Common myeloid progenitor, CD34-positive (primary cell): ENCODE measurements at regions not wholly inside any gene's neighbourhood (a gene's known extent, or its start where the extent isn't known, plus 50 kb on each side); places are given as distances from the start of the nearest gene placed in this dataset.
A peak's percentile ranks its signal among the peaks of the same experiment; 100 is the strongest.

Experiments used
- CTCF ChIA-PET: fragments of 350-600 bp; sonication (Branson Sonifier 250); formaldehyde crosslinking; loops from one replicate; lab custom pipeline; 2021; ENCODE audit warnings: antibody characterized with exemption; lab: Charles Lee
- POLR2A ChIA-PET: fragments of 350-600 bp; sonication (Branson Sonifier 250); formaldehyde crosslinking; loops from one replicate; lab custom pipeline; 2021; ENCODE audit warnings: antibody characterized with exemption; lab: Charles Lee
- DNase-seq, 3 donors: peaks; one replicate each; pipeline versions ENCODE4 v3.0.0 to v3.0.0-alpha.2; 2013
- H3K27ac ChIP-seq, 2 experiments: 1 replicate in 1 of 2; 2 replicates in 1 of 2; pipeline ENCODE4 v1.7.0; 2013; ENCODE audit warnings: inconsistent platforms in 2 of 2, low read length in 2 of 2, mild to moderate bottlenecking in 2 of 2, low read depth in 1 of 2, moderate library complexity in 1 of 2; ENCODE audit not compliant: severe bottlenecking in 2 of 2, insufficient read depth in 1 of 2, poor library complexity in 1 of 2
- H3K27me3 ChIP-seq, 5 experiments: replicated peaks in 2 of 5; 1 replicate in 3 of 5; 2 replicates in 2 of 5; pipeline versions ENCODE4 v1.6.1 to v1.7.0; 2013; ENCODE audit warnings: low read length in 4 of 5, mild to moderate bottlenecking in 2 of 5, moderate library complexity in 2 of 5, inconsistent platforms in 1 of 5; ENCODE audit not compliant: insufficient read depth in 5 of 5, control insufficient read depth in 4 of 5
- H3K36me3 ChIP-seq, 4 experiments: 1 replicate in 2 of 4; 2 replicates in 2 of 4; pipeline versions ENCODE4 v1.6.1 to v1.7.0; 2013; ENCODE audit warnings: low read length in 3 of 4, control low read depth in 1 of 4, mild to moderate bottlenecking in 1 of 4; ENCODE audit not compliant: control insufficient read depth in 4 of 4, insufficient read depth in 4 of 4
- H3K4me1 ChIP-seq, 4 experiments: 1 replicate in 3 of 4; 2 replicates in 1 of 4; pipeline versions ENCODE4 v1.6.1 to v1.7.1; 2013; ENCODE audit warnings: low read length in 3 of 4, mild to moderate bottlenecking in 3 of 4, control low read depth in 1 of 4, inconsistent platforms in 1 of 4, moderate library complexity in 1 of 4; ENCODE audit not compliant: control insufficient read depth in 4 of 4, insufficient read depth in 4 of 4; ENCODE audit errors: control extremely low read depth in 1 of 4
- H3K4me3 ChIP-seq, 7 experiments: 1 replicate in 4 of 7; 2 replicates in 3 of 7; pipeline versions ENCODE4 v1.5.1 to v1.7.0; 2013; ENCODE audit warnings: mild to moderate bottlenecking in 7 of 7, low read length in 6 of 7, moderate library complexity in 6 of 7, inconsistent platforms in 2 of 7, low read depth in 2 of 7, control low read depth in 1 of 7; ENCODE audit not compliant: insufficient read depth in 4 of 7, control insufficient read depth in 1 of 7; ENCODE audit errors: extremely low read depth in 1 of 7
- H3K9me3 ChIP-seq, 5 experiments: 1 replicate in 4 of 5; 2 replicates in 1 of 5; pipeline versions ENCODE4 v1.6.1 to v1.7.1; 2013; ENCODE audit warnings: low read length in 4 of 5, mild to moderate bottlenecking in 2 of 5, inconsistent platforms in 1 of 5, low read depth in 1 of 5, moderate library complexity in 1 of 5; ENCODE audit not compliant: control insufficient read depth in 4 of 5, insufficient read depth in 2 of 5; ENCODE audit errors: control extremely low read depth in 1 of 5
- WGBS: methylation state at CpG from one replicate; pipeline ENCODE4 v1.1.5; 2013; ENCODE audit not compliant: insufficient coverage; 5-methylcytosine and 5-hydroxymethylcytosine counted together

GRCh38 chr10:3348564-3348963 lies 176.0 kb upstream of the PITRM1 start:
- Histone ChIP-seq H3K9me3 (peaks cover 0 to under 1% (median 0%) of the 10 kb centered on the region in 5 experiments), H3K27me3 (no peaks in the 10 kb centered on the region), H3K27ac (no peak overlapping the region), H3K4me1 (peaks cover 0 to 15% (median 12%) of the 10 kb centered on the region in 4 experiments), H3K36me3 (no peaks in the 10 kb centered on the region), H3K4me3 (no peak overlapping the region)
- POLR2A ChIA-PET: interaction anchor here (0.6 kb wide), 1 partner anchor 281 kb away, joined by 3 read pairs; no protein-coding TSS in a partner anchor
- no peak for DNase-seq
- WGBS: 92% methylated on average over 5 of the region's 6 CpGs
- CTCF ChIA-PET: no interaction called here

GRCh38 chr10:3347413-3348182 lies 175.0 kb upstream of the PITRM1 start:
- WGBS: 89% methylated on average over 12 of the region's 12 CpGs
- DNase-seq: no peak
- Histone ChIP-seq H3K27ac (no peak overlapping the region), H3K4me1 (peaks cover 0 to 11% (median 9%) of the 10 kb centered on the region in 4 experiments), H3K4me3 (no peak overlapping the region), H3K36me3 (no peaks in the 10 kb centered on the region), H3K9me3 (no peaks in the 10 kb centered on the region), H3K27me3 (no peaks in the 10 kb centered on the region)
- ChIA-PET CTCF (no interaction called here), POLR2A (interaction anchor here (0.6 kb wide), 1 partner anchor 282 kb away, joined by 3 read pairs; no protein-coding TSS in a partner anchor)

- Histone ChIP-seq H3K36me3 (no peaks in the 10 kb centered on the region), H3K4me3 (no peak overlapping the region), H3K27ac (no peak overlapping the region), H3K9me3 (no peaks in the 10 kb centered on the region), H3K27me3 (no peaks in the 10 kb centered on the region), H3K4me1 (peaks cover 0 to 11% (median 9%) of the 10 kb centered on the region in 4 experiments)
- ChIA-PET POLR2A (no interaction called here), CTCF (no interaction called here)
- 97% methylated on average over 10 of the region's 10 CpGs for WGBS
- DNase-seq: no peak
These were observed 174.3 kb upstream of the PITRM1 start for GRCh38 chr10:3346851-3347250.

- peaks cover 0 to 11% (median 8%) of the 10 kb centered on the region in 4 experiments for H3K4me1 ChIP-seq
- no peaks in the 10 kb centered on the region for H3K9me3 ChIP-seq
- H3K27me3 ChIP-seq: no peaks in the 10 kb centered on the region
- H3K36me3 ChIP-seq: no peaks in the 10 kb centered on the region
- no peak overlapping the region for H3K4me3 ChIP-seq
- DNase-seq: no peak
- ChIA-PET POLR2A (no interaction called here), CTCF (no interaction called here)
- H3K27ac ChIP-seq: no peak overlapping the region
- no CpG with 5 or more reads among the region's 3 CpGs for WGBS
These were observed 170.2 kb upstream of the PITRM1 start for GRCh38 chr10:3342771-3343170.

- Histone ChIP-seq H3K27me3 (no peaks in the 10 kb centered on the region), H3K4me1 (peaks cover 0 to 11% (median 8%) of the 10 kb centered on the region in 4 experiments), H3K4me3 (no peak overlapping the region), H3K27ac (no peak overlapping the region), H3K9me3 (no peaks in the 10 kb centered on the region), H3K36me3 (no peaks in the 10 kb centered on the region)
- POLR2A ChIA-PET: no interaction called here
- DNase-seq: no peak
- 88% methylated on average over 8 of the region's 11 CpGs for WGBS
- CTCF ChIA-PET: interaction anchor here (0.5 kb wide), 1 partner anchor 567 kb away, joined by 3 read pairs; no protein-coding TSS in a partner anchor
These were observed 167.6 kb upstream of the PITRM1 start for GRCh38 chr10:3340127-3340730.

- Histone ChIP-seq H3K27ac (no peak overlapping the region), H3K27me3 (no peaks in the 10 kb centered on the region), H3K4me1 (peaks cover 0 to 11% (median 8%) of the 10 kb centered on the region in 4 experiments), H3K36me3 (no peaks in the 10 kb centered on the region), H3K4me3 (peak overlapping the region in 1 of 7 experiments; percentile 23), H3K9me3 (no peaks in the 10 kb centered on the region)
- peak; percentile 12 to 65 (median 58) for DNase-seq
- 39% methylated on average over 7 of the region's 9 CpGs for WGBS
- POLR2A ChIA-PET: no interaction called here
- CTCF ChIA-PET: interaction anchor here (0.6 kb wide), 1 partner anchor 10 kb away, joined by 3 read pairs; no protein-coding TSS in a partner anchor
These were observed 167.0 kb upstream of the PITRM1 start for GRCh38 chr10:3339531-3339950.

- WGBS: 97% methylated on average over 6 of the region's 7 CpGs
- Histone ChIP-seq H3K9me3 (no peaks in the 10 kb centered on the region), H3K27me3 (no peaks in the 10 kb centered on the region), H3K27ac (no peak overlapping the region), H3K36me3 (no peaks in the 10 kb centered on the region), H3K4me3 (no peak overlapping the region), H3K4me1 (peaks cover 0 to 11% (median 8%) of the 10 kb centered on the region in 4 experiments)
- no peak for DNase-seq
- ChIA-PET CTCF (interaction anchor here (0.6 kb wide), 1 partner anchor 9 kb away, joined by 3 read pairs; no protein-coding TSS in a partner anchor), POLR2A (no interaction called here)
These were observed 166.5 kb upstream of the PITRM1 start for GRCh38 chr10:3339121-3339520.
